Lower leg skin (tissue), 3 donors: ENCODE measurements at regions not wholly inside any gene's neighbourhood (a gene's known extent, or its start where the extent isn't known, plus 50 kb on each side); places are given as distances from the start of the nearest gene placed in this dataset.

Experiments used
- CTCF ChIP-seq, 3 donors: fragments of 450-650 bp; IDR thresholded peaks; one replicate each; pipeline ENCODE4 v1.5.1; 2016; ENCODE audit warnings: antibody characterized with exemption in 3 of 3, mild to moderate bottlenecking in 3 of 3, moderate library complexity in 2 of 3
- POLR2A ChIP-seq, 2 donors: fragments of 450-650 bp; IDR thresholded peaks; one replicate each; pipeline ENCODE4 v1.6.1; 2016 to 2017; ENCODE audit warnings: antibody characterized with exemption in 2 of 2, mild to moderate bottlenecking in 1 of 2, moderate library complexity in 1 of 2

GRCh38 chr20:24833592-24833991 lies 115.5 kb upstream of the CST7 start:
- TF ChIP-seq CTCF (IDR thresholded peaks at IDR 0.05) (no peak), POLR2A (IDR thresholded peaks at IDR 0.05) (no peak)
